ENCODE measurements at regions not wholly inside any gene's neighbourhood (a gene's known extent, or its start where the extent isn't known, plus 50 kb on each side); places are given as distances from the start of the nearest gene placed in this dataset.

- DNase-seq (ENCODE audit: low spot score): no peak
These were observed 216.1 kb upstream of the PRPS1L1 start for GRCh38 chr7:18243731-18244130.

- no peak for DNase-seq (ENCODE audit: low spot score)
These were observed 222.5 kb upstream of the PRPS1L1 start for GRCh38 chr7:18250133-18250532.

- DNase-seq (ENCODE audit: low spot score): no peak
These were observed 230.1 kb upstream of the PRPS1L1 start for GRCh38 chr7:18257711-18258110.

GRCh38 chr7:18262058-18262457 is 233.5 kb upstream of the HDAC9 start:
- DNase-seq (ENCODE audit: low spot score): no peak

- no peak for DNase-seq (ENCODE audit: low spot score)
These were observed 229.8 kb upstream of the HDAC9 start for GRCh38 chr7:18265611-18266281.

- no peak for DNase-seq (ENCODE audit: low spot score)
These were observed 227.0 kb upstream of the HDAC9 start for GRCh38 chr7:18268571-18268970.

GRCh38 chr7:18276380-18276779 is 219.2 kb upstream of the HDAC9 start:
- DNase-seq (ENCODE audit: low spot score): no peak

- no peak for DNase-seq (ENCODE audit: low spot score)
These were observed 217.2 kb upstream of the HDAC9 start for GRCh38 chr7:18278316-18278715.

- DNase-seq (ENCODE audit: low spot score): no peak
These were observed 212.5 kb upstream of the HDAC9 start for GRCh38 chr7:18283045-18283444.

- DNase-seq (ENCODE audit: low spot score): no peak
These were observed 208.1 kb upstream of the HDAC9 start for GRCh38 chr7:18287482-18287881.

GRCh38 chr7:18288322-18289037 is 207.1 kb upstream of the HDAC9 start:
- no peak for DNase-seq (ENCODE audit: low spot score)

GRCh38 chr7:18289788-18290187 is 205.8 kb upstream of the HDAC9 start:
- no peak for DNase-seq (ENCODE audit: low spot score)

- DNase-seq (ENCODE audit: low spot score): no peak
These were observed 205.3 kb upstream of the HDAC9 start for GRCh38 chr7:18290223-18290622.

GRCh38 chr7:18290865-18291264 is 204.7 kb upstream of the HDAC9 start:
- DNase-seq (ENCODE audit: low spot score): no peak

GRCh38 chr7:18292584-18292983 is 203.0 kb upstream of the HDAC9 start:
- DNase-seq (ENCODE audit: low spot score): no peak

GRCh38 chr7:18293759-18294158 is 201.8 kb upstream of the HDAC9 start:
- DNase-seq (ENCODE audit: low spot score): no peak

- no peak for DNase-seq (ENCODE audit: low spot score)
These were observed 201.1 kb upstream of the HDAC9 start for GRCh38 chr7:18294411-18294810.

- DNase-seq (ENCODE audit: low spot score): no peak
These were observed 199.6 kb upstream of the HDAC9 start for GRCh38 chr7:18295781-18296423.

GRCh38 chr7:18302097-18302496 is 193.5 kb upstream of the HDAC9 start:
- no peak for DNase-seq (ENCODE audit: low spot score)

- DNase-seq (ENCODE audit: low spot score): no peak
These were observed 189.7 kb upstream of the HDAC9 start for GRCh38 chr7:18305866-18306265.

- DNase-seq (ENCODE audit: low spot score): no peak
These were observed 188.9 kb upstream of the HDAC9 start for GRCh38 chr7:18306696-18307095.

GRCh38 chr7:18308938-18309337 is 186.6 kb upstream of the HDAC9 start:
- DNase-seq (ENCODE audit: low spot score): no peak

GRCh38 chr7:18312482-18312881 is 183.1 kb upstream of the HDAC9 start:
- DNase-seq (ENCODE audit: low spot score): no peak

Data from mucosa of gallbladder (tissue), 1 donor.